Keratinocyte (primary cell): ENCODE measurements at regions not wholly inside any gene's neighbourhood (a gene's known extent, or its start where the extent isn't known, plus 50 kb on each side); places are given as distances from the start of the nearest gene placed in this dataset.

Source experiments
- DNase-seq: peaks from one replicate; pipeline ENCODE4 v3.0.0-alpha.2; 2011; ENCODE audit warnings: low read depth, missing footprints, low spot score
- FAIRE-seq: peaks from 2 replicates; lab custom pipeline; 2011; peaks lifted over from hg19 to GRCh38; lab: Jason Lieb, UNC
- H2AFZ ChIP-seq: 2 replicates; pipeline ENCODE4 v1.6.0; 2012; ENCODE audit warnings: low read length, control low read depth, inconsistent platforms; ENCODE audit not compliant: control insufficient read depth
- H3K27ac ChIP-seq: 2 replicates; pipeline ENCODE4 v1.5.1; 2011; ENCODE audit warnings: low read length; ENCODE audit not compliant: control insufficient read depth, insufficient read depth
- H3K27me3 ChIP-seq: 3 replicates; pipeline ENCODE4 v1.6.0; 2011; ENCODE audit warnings: low read length; ENCODE audit not compliant: control insufficient read depth, insufficient read depth; ENCODE audit errors: extremely low read depth
- H3K36me3 ChIP-seq, 2 experiments: 2 replicates in 1 of 2; 3 replicates in 1 of 2; pipeline ENCODE4 v1.5.1; 2011; ENCODE audit warnings: low read length in 2 of 2, mild to moderate bottlenecking in 1 of 2; ENCODE audit not compliant: control insufficient read depth in 2 of 2, insufficient read depth in 2 of 2; ENCODE audit errors: extremely low read depth in 1 of 2
- H3K4me1 ChIP-seq: 3 replicates; pipeline ENCODE4 v1.5.1; 2011; ENCODE audit warnings: low read length; ENCODE audit not compliant: control insufficient read depth, insufficient read depth; ENCODE audit errors: extremely low read depth
- H3K4me2 ChIP-seq: 3 replicates; pipeline ENCODE4 v1.6.0; 2011; ENCODE audit warnings: low read depth, low read length; ENCODE audit not compliant: control insufficient read depth, insufficient read depth; ENCODE audit errors: extremely low read depth
- H3K4me3 ChIP-seq, 3 experiments: fragments of 200-600 bp in 1 of 3; sonication (generic) in 1 of 3; 2 replicates in 2 of 3; 3 replicates in 1 of 3; pipeline ENCODE4 v1.5.1; 2011 to 2016; ENCODE audit warnings: low read length in 3 of 3, mild to moderate bottlenecking in 3 of 3, control low read depth in 2 of 3, inconsistent platforms in 1 of 3, low read depth in 1 of 3, mixed read lengths in 1 of 3, mixed run types in 1 of 3, moderate library complexity in 1 of 3; ENCODE audit not compliant: control insufficient read depth in 2 of 3, insufficient read depth in 2 of 3; ENCODE audit errors: extremely low read depth in 1 of 3
- H3K79me2 ChIP-seq: 2 replicates; pipeline ENCODE4 v1.6.0; 2012; ENCODE audit warnings: low read length; ENCODE audit not compliant: control insufficient read depth, insufficient read depth
- H3K9ac ChIP-seq: 3 replicates; pipeline ENCODE4 v1.6.0; 2011; ENCODE audit warnings: low read length; ENCODE audit not compliant: control insufficient read depth, insufficient read depth; ENCODE audit errors: extremely low read depth
- H3K9me1 ChIP-seq: 3 replicates; pipeline ENCODE4 v1.6.0; 2011; ENCODE audit warnings: low read length; ENCODE audit not compliant: control insufficient read depth, insufficient read depth; ENCODE audit errors: extremely low read depth
- H3K9me3 ChIP-seq: 2 replicates; pipeline ENCODE4 v1.5.1; 2012; ENCODE audit warnings: low read depth, low read length; ENCODE audit not compliant: control insufficient read depth
- H4K20me1 ChIP-seq: 3 replicates; pipeline ENCODE4 v1.6.0; 2011; ENCODE audit warnings: low read length; ENCODE audit not compliant: control insufficient read depth, insufficient read depth; ENCODE audit errors: extremely low read depth
- EZH2 ChIP-seq: IDR thresholded peaks from one replicate; pipeline ENCODE4 v1.6.1; 2012; ENCODE audit warnings: inconsistent platforms, mild to moderate bottlenecking, low read length, moderate library complexity
- dilution Hi-C: fragments of 300-500 bp; cut with MboI; formaldehyde crosslinking; loops from one replicate; pipeline ENCODE4 v1.7.0; 2020; ENCODE audit warnings: low sequenced_read_pairs; ENCODE audit not compliant: extremely low pct_ligation_motif_present
- TF ChIP-seq, protein P1 (sequence below), 3 experiments: IDR thresholded peaks in 1 of 3; conservative IDR thresholded peaks in 1 of 3; optimal IDR thresholded peaks in 1 of 3; 2 replicates in 2 of 3; 3 replicates in 1 of 3; pipeline versions ENCODE3 to v1.5.1; 2011; ENCODE audit warnings: low read length in 3 of 3, mild to moderate bottlenecking in 3 of 3, moderate library complexity in 2 of 3, control low read depth in 1 of 3, inconsistent platforms in 1 of 3; ENCODE audit not compliant: insufficient read depth in 2 of 3; ENCODE audit errors: extremely low read depth in 1 of 3

GRCh38 chr6:160810238-160810637 lies 108.2 kb downstream of the PLG start:
- TF ChIP-seq, protein P1, sequence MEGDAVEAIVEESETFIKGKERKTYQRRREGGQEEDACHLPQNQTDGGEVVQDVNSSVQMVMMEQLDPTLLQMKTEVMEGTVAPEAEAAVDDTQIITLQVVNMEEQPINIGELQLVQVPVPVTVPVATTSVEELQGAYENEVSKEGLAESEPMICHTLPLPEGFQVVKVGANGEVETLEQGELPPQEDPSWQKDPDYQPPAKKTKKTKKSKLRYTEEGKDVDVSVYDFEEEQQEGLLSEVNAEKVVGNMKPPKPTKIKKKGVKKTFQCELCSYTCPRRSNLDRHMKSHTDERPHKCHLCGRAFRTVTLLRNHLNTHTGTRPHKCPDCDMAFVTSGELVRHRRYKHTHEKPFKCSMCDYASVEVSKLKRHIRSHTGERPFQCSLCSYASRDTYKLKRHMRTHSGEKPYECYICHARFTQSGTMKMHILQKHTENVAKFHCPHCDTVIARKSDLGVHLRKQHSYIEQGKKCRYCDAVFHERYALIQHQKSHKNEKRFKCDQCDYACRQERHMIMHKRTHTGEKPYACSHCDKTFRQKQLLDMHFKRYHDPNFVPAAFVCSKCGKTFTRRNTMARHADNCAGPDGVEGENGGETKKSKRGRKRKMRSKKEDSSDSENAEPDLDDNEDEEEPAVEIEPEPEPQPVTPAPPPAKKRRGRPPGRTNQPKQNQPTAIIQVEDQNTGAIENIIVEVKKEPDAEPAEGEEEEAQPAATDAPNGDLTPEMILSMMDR (optimal IDR thresholded peaks at IDR 0.05 in 1 of 3, IDR thresholded peaks at IDR 0.05 in 1 of 3, conservative IDR thresholded peaks at IDR 0.05 in 1 of 3; ENCODE audit: extremely low read depth in 1 of 3, insufficient read depth in 2 of 3, low read length in 3 of 3) = no peak
- TF ChIP-seq EZH2 = no peak
- FAIRE-seq = no peak
- no peak for DNase-seq

DNA sequence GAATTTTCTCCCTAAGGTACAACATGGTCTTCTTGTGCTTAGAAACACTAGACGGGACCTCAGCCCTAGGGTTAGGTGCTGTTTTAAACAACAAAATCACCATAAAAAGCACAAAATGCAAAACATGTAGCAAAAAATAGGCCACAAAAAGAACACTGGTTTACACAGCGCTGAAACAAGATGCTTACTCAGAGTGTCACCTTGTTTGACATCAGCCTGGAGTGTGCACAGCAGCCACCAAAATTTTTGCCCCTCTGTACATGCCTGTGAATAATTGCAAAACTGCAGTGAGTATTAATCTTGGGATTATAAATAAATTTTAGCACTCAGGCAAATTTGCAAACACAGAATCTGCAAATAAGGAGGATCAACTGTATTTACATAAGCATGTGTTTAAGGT lies 110.1 kb downstream of the PLG start:
- Histone ChIP-seq H3K9me3 (no peaks in the 10 kb centered on the region), H3K27ac (no peak overlapping the region), H3K79me2 (no peaks in the 10 kb centered on the region), H3K9me1 (no peaks in the 10 kb centered on the region), H3K4me1 (no peaks in the 10 kb centered on the region), H3K4me3 (no peak overlapping the region), H3K27me3 (no peaks in the 10 kb centered on the region), H4K20me1 (no peaks in the 10 kb centered on the region), H3K4me2 (no peak overlapping the region), H3K9ac (no peak overlapping the region), H2AFZ (no peak overlapping the region), H3K36me3 (no peaks in the 10 kb centered on the region)
- dilution Hi-C loops = no loop called here
- DNase-seq = no peak
- no peak for FAIRE-seq
- TF ChIP-seq, protein P1 (optimal IDR thresholded peaks at IDR 0.05 in 1 of 3, IDR thresholded peaks at IDR 0.05 in 1 of 3, conservative IDR thresholded peaks at IDR 0.05 in 1 of 3; ENCODE audit: extremely low read depth in 1 of 3, insufficient read depth in 2 of 3, low read length in 3 of 3) = no peak
- TF ChIP-seq EZH2 = no peak

More at GRCh38 chr6:160810238-160810637, 108.2 kb downstream of the PLG start:
- H2AFZ ChIP-seq = no peak overlapping the region
- H3K36me3 ChIP-seq = no peaks in the 10 kb centered on the region
- no peaks in the 10 kb centered on the region for H3K27me3 ChIP-seq
- no peaks in the 10 kb centered on the region for H3K9me1 ChIP-seq
- H3K27ac ChIP-seq = no peak overlapping the region
- no peak overlapping the region for H3K4me3 ChIP-seq
- H3K9ac ChIP-seq = no peak overlapping the region
- no peaks in the 10 kb centered on the region for H3K9me3 ChIP-seq
- dilution Hi-C loops = no loop called here
- no peaks in the 10 kb centered on the region for H4K20me1 ChIP-seq
- no peaks in the 10 kb centered on the region for H3K79me2 ChIP-seq
- no peaks in the 10 kb centered on the region for H3K4me1 ChIP-seq
- no peak overlapping the region for H3K4me2 ChIP-seq
